ENCODE measurements at regions not wholly inside any gene's neighbourhood (a gene's known extent, or its start where the extent isn't known, plus 50 kb on each side); places are given as distances from the start of the nearest gene placed in this dataset.
"Not testable (repeated sequence)": the region's sequence is repeated elsewhere in the genome, so short reads cannot be mapped to it uniquely, and the experiment has no call there.

GRCh38 chr3:125831005-125831750 is 137.8 kb upstream of the ROPN1B start:
- not testable (repeated sequence) for DNase-seq

GRCh38 chr3:125835562-125835961 is 133.4 kb upstream of the ROPN1B start:
- DNase-seq = not testable (repeated sequence)

DNA sequence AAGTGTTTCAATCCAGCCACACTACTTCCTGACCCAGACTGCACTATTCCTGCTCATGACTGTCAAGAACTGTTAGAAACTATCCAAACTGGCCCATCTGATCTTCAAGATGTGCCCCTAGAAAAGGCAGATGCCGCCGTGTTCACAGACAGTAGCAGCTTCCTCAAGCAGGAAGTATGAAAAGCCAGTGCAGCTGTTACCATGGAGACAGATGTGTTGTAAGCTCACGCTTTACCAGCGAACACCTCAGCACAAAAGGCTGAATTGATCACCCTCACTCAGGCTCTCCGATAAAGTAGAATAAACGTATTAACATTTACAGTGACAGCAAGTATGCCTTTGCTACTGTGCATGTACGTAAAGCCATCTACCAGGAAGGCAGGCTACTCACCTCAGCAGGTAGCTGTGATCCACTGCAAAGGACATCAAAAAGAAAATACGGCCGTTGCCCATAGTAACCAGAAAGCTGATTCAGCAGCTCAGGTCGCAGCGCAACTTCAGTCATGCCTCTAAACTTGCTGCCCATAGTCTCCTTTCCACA is 132.9 kb upstream of the ROPN1B start:
- not testable (repeated sequence) for DNase-seq

DNA sequence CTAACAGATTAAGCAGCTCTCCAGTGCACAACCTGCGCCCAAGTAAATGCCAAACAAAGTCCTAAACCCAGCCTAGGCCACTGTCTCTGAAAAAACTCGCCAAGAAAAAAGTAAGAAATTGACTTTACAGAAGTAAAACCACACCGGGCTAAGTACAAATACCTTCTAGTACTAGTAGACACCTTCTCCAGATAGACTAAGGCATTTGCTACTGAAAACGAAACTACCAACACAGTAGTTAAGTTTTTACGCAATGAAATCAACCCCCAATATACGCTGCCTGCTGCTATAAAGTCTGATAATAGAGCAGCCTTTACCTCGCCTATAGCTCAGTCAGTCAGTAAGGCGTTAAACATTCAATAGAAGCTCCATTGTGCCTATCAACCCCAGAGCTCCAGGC is 132.2 kb upstream of the ROPN1B start:
- DNase-seq = not testable (repeated sequence)

DNA sequence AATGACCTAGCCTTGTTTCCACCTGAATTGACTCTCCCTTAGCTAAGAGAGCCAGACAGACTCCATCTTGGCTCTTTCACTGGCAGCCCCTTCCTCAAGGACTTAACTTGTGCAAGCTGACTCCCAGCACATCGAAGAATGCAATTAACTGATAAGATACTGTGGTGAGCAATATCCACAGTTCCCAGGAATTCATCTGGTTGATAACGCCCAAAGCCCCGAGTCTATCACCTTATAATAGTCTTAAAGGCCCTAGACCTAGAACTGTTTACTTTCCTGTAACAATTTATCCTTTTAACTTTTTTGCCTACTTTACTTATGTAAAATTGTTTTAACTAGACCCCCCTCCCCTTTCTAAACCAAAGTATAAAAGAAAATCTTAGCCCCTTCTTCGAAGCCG is 130.1 kb upstream of the ROPN1B start:
- DNase-seq = not testable (repeated sequence)

DNA sequence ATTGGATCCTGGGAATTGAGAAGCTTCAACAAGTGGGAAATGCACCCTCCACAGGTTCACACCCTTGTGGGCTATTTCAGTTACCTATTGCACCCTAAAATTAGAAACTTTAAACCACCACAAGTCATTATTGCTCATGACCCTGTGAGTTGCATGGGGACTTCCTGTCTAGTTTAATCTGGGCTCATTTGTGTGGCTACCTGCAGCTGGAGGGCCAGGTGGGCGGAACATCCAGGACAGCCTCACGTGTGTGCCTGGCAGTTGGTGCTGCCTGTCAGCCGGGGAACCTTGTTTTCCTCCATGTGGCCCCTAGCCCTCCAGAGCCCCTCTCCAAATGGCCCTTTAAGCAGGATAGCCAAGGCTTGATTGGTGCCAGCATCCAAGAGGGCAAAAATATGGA is 128.5 kb upstream of the ROPN1B start:
- not testable (repeated sequence) for DNase-seq

DNA sequence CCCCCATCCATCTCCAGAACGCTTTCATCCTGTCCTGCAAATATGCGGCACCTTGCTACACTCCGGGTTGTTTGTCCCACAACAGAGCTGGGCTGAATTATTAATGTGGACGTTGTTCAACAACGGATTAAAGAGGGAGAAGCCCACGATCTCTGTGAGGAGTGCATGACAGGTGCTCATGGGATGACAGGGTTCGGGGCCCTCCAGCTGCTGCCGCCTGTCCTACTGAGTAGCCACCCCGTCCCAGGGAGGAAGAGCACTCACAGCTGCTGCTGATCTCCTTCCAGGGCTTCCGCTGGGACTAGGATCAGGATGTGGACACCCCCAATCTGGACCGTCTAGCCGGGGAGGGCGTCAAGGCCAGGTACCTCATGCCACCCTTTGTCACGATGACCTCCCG is 121.0 kb upstream of the ROPN1B start:
- not testable (repeated sequence) for DNase-seq

DNA sequence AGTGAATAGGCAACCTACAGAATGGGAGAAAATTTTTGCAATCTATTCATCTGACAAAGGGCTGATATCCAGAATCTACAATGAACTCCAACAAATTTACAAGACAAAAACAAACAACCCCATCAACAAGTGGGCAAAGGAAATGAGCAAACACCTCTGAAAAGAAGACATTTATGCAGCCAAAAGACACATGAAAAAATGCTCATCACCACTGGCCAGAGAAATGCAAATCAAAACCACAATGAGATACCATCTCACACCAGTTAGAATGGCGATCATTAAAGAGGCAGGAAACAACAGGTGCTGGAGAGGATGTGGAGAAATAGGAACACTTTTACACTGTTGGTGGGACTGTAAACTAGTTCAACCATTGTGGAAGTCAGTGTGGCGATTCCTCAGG is 114.0 kb upstream of the ROPN1B start:
- not testable (repeated sequence) for DNase-seq

- DNase-seq = not testable (repeated sequence)
Measured at GRCh38 chr3:125860547-125860946, 108.4 kb upstream of the ROPN1B start.

DNA sequence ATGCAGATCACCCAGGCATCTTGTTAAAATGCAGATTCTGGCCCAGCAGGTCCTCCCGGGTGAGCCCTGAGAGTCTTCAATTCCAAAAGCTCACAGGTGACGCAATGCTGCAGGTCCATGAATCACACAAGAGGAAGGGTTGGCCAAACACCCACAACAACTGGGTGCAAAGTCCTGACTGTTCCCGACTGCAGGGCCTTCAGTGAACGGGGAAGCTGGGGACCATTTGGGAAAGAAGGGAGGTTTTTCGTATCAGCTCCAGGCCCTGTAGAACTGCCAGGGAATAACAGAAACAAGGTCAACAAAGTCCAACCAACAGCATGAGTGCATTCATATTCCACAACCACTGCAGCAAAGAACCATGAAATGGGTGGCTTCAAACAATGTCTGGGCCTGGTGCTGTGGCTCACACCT is 106.1 kb upstream of the ROPN1B start:
- not testable (repeated sequence) for DNase-seq

- not testable (repeated sequence) for DNase-seq
Measured at GRCh38 chr3:125864532-125864931, 104.4 kb upstream of the ROPN1B start.

- DNase-seq = not testable (repeated sequence)
Measured at GRCh38 chr3:125886006-125886405, 83.0 kb upstream of the ROPN1B start.

GRCh38 chr3:125899181-125899580 is 69.8 kb upstream of the ROPN1B start:
- DNase-seq = not testable (repeated sequence)

- DNase-seq = not testable (repeated sequence)
Measured at GRCh38 chr3:125901473-125901872, 67.5 kb upstream of the ROPN1B start.

DNA sequence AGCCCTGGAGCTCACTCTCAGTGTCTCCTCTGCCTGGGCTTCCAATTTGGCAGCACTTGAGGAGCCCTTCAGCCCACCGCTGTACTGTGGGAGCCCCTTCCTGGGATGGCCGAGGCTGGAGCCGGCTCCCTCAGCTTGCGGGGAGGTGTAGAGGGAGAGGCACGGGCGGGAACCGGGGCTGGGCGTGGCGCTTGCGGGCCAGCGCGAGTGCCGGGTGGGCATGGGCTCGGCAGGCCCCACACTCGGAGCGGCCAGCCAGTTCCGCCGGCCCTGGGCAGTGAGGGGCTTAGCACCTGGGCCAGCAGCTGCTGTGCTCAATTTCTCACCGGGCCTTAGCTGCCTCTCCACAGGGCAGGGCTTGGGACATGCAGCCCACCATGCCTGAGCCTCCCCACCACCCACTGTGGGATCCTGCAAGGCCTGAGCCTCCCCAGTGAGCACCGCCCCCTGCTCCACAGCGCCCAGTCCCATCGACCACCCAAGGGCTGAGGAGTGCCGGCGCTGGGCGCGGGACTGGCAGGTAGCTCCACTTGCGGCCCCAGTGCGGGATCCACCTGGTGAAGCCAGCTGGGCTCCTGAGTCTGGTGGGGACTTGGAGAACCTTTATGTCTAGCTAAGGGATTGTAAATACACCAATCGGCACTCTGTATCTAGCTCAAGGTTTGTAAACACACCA is 65.1 kb upstream of the ROPN1B start:
- not testable (repeated sequence) for DNase-seq

DNA sequence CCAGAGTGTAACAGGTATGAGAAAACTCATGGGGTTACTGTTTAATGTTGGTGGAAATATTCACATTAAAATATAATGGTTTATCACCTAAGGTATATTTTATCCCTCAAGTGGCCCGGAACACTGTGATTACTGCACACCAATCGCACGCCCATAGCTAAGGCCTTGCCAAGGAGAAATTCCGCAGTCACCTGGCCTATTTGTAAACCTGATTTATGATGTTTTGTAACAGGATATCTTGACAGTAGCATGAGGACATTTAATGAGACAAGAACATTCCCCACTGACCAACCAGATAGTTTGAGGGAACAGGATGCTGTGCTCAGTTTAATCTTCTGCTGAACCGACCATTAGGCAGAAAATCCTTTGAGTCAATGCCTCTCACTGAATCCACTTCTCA is 61.7 kb upstream of the ROPN1B start:
- not testable (repeated sequence) for DNase-seq

DNA sequence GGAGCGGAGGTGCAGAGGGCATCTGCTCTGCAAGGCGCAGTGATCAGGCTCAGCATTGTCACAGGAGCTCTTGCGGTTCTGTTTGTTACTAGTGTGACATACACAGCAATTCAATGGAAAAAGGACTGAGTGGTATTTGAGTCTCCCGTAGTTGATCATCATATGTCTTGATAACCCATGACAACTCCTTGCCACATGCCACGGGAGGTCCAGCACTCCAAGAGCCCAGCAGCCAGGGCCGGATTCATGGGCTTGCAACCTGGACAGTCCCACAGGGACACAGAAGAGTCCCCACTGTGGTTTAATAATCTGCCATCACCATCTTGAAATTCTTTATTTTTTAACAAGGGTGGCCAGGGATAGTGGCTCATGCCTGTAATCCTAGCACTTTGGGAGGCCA is 58.1 kb upstream of the ROPN1B start:
- not testable (repeated sequence) for DNase-seq

DNA sequence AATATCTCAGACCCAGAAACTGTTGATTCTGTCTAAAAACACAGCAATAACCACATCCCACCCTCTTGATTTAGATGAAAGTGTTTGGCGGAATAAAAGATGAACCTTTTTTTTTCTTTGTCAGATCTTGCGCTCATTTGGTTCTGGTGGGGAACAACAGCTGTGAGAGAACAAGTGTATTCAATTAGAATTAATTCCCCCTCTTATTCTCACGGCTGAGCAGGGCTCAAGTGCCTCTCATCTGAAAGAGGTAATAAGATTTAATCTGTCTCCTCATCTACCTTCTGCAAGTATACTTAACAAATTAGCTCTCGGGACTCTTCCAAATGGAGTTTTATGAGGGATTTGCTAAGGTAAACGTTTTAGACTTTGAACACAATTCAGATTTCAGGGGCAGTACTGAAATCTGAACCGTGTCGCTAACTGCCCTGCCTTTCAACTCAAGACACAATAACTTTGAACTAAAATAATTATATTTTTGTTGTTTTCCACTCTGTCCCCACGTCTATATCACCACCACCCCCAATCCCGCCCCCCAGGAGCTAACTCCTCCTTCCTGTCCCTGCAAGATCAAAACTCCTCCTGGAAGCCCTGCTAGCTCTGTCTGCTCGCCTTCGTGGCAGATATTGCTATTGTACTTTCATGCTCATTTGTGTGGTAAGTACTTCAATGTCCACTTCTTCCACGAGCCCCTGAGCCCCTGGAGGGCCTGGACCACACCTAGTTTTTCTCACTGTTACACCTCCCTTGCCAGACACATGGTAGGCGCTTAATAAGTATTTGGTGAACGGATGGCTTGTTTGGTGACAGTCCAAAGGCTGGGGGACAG is 54.2 kb upstream of the ROPN1B start:
- not testable (repeated sequence) for DNase-seq

- DNase-seq = not testable (repeated sequence)
Measured at GRCh38 chr3:125915437-125915787, 53.6 kb upstream of the ROPN1B start.

DNA sequence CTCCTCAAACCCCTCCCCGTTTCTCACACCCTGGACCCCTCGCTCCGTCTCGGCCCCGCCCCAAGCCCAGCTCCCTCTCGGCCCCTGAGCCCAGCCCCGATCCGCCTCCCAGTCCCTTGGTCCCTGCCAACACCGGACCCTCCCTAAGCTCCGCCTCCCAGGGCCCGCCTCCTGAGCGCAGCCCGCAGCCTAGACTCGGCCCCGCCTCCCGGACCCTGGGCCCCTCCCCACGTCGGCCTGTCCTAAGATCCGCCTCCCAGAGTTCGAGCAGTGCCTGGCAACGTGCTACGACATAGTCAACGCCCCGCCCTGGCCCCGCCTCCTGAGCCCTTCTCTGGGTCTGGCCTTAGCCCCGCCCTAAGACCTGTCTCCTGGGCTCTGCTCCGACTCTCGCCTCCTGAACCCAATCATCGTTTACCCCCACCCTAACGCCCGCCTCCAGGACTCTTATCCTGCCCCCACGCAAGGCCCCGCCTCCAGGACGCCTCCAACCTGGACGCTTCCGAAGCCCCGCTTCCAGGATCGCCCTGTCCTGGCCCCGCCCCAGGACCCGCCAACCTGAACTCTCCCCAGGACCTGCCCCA is 53.1 kb upstream of the ROPN1B start:
- peak; percentile 95 for DNase-seq

- DNase-seq = peak; percentile 85
Measured at GRCh38 chr3:125916376-125916978, 52.5 kb upstream of the ROPN1B start.

DNA sequence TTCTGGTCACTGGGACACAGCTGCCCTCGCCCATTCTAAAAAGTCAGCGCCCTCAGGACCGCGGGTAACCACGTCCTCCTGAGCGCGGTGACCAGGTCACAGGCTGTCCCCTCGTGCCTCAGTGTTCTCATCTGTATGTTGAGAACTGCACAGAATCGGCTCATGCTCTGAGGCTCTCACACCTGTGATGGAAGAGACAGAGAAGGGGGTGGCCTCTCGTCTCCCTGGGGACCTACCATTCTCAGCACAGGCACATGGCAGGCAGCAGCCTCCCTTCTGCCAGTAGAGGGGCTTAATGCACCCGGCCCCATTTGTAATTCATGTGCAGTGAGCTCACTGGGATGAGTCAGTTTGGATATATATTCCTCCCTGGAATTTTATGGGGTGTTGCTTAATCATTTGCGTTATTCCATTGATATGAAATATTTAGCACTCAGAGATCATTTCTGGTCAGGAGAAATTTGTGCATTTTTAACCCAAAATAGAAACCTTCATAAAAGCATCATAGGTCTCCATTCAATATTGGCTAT is 51.9 kb upstream of the ROPN1B start:
- peak; percentile 25 for DNase-seq
